SK-N-SH (cell line): ENCODE measurements at regions not wholly inside any gene's neighbourhood (a gene's known extent, or its start where the extent isn't known, plus 50 kb on each side); places are given as distances from the start of the nearest gene placed in this dataset.

Experiments used
- CTCF ChIA-PET: fragments of 300-600, 350-600 bp; formaldehyde crosslinking; extraction: SDS; loops from one replicate; lab custom pipeline; 2021; lab: Yijun Ruan, JAX
- POLR2A ChIA-PET: fragments of 350-600 bp; sonication (Branson Sonifier 250); formaldehyde crosslinking; extraction: SDS; loops from one replicate; lab custom pipeline; 2020; ENCODE audit warnings: antibody characterized with exemption, inconsistent platforms; lab: Yijun Ruan, JAX
- DNase-seq: peaks from one replicate; pipeline ENCODE4 v3.0.0; 2012
- H2AFZ ChIP-seq: fragments of 200-600 bp; sonication (generic); 2 replicates; pipeline ENCODE4 v1.8.1; 2016; ENCODE audit warnings: antibody characterized with exemption, mild to moderate bottlenecking, low read depth
- H3F3A ChIP-seq: fragments of 200-600 bp; sonication (generic); replicated peaks from 2 replicates; pipeline ENCODE3; 2016; ENCODE audit warnings: antibody characterized with exemption, mild to moderate bottlenecking; ENCODE audit not compliant: insufficient read depth
- H3K27ac ChIP-seq, 2 experiments: fragments of 200-500 bp in 1 of 2; fragments of 200-600 bp in 1 of 2; sonication (Bioruptor generic) in 1 of 2; sonication (generic), shearing (Covaris generic) in 1 of 2; 2 replicates each; pipeline versions ENCODE4 v1.5.1 to v1.6.1; 2014 to 2016; ENCODE audit warnings: low read depth in 2 of 2, inconsistent platforms in 1 of 2, low read length in 1 of 2, mild to moderate bottlenecking in 1 of 2, mixed read lengths in 1 of 2
- H3K27me3 ChIP-seq: fragments of 200-600 bp; sonication (generic), shearing (Covaris generic); 2 replicates; pipeline ENCODE4 v1.6.1; 2016; ENCODE audit warnings: mixed run types; ENCODE audit not compliant: insufficient read depth
- H3K36me3 ChIP-seq, 2 experiments: fragments of 200-500 bp in 1 of 2; fragments of 200-600 bp in 1 of 2; sonication (Bioruptor generic) in 1 of 2; sonication (generic) in 1 of 2; replicated peaks in 1 of 2; 2 replicates each; pipeline versions ENCODE3 to v1.5.1; 2014 to 2016; ENCODE audit warnings: low read length in 1 of 2, mild to moderate bottlenecking in 1 of 2; ENCODE audit not compliant: insufficient read depth in 2 of 2, control insufficient read depth in 1 of 2
- H3K4me1 ChIP-seq, 2 experiments: fragments of 200-500 bp in 1 of 2; fragments of 200-600 bp in 1 of 2; sonication (Bioruptor generic) in 1 of 2; sonication (generic), shearing (Covaris generic) in 1 of 2; 2 replicates each; pipeline versions ENCODE4 v1.5.1 to v1.6.1; 2014 to 2016; ENCODE audit warnings: low read depth in 1 of 2, low read length in 1 of 2, mixed run types in 1 of 2; ENCODE audit not compliant: insufficient read depth in 2 of 2, control insufficient read depth in 1 of 2
- H3K4me2 ChIP-seq: fragments of 200-600 bp; sonication (generic), shearing (Covaris generic); 2 replicates; pipeline ENCODE4 v1.6.1; 2017; ENCODE audit warnings: mixed run types
- H3K4me3 ChIP-seq, 2 experiments: fragments of 200-500 bp in 1 of 2; fragments of 200-600 bp in 1 of 2; sonication (Bioruptor generic) in 1 of 2; sonication (generic), shearing (Covaris generic) in 1 of 2; 2 replicates each; pipeline versions ENCODE4 v1.5.1 to v1.8.1; 2014 to 2016; ENCODE audit warnings: low read depth in 2 of 2, inconsistent platforms in 1 of 2, low read length in 1 of 2, mild to moderate bottlenecking in 1 of 2, mixed read lengths in 1 of 2, moderate library complexity in 1 of 2
- H3K79me2 ChIP-seq: fragments of 200-600 bp; sonication (generic); 2 replicates; pipeline ENCODE4 v1.8.1; 2017; ENCODE audit warnings: mild to moderate bottlenecking; ENCODE audit not compliant: insufficient read depth
- H3K9ac ChIP-seq: fragments of 200-600 bp; sonication (generic); 2 replicates; pipeline ENCODE4 v1.6.1; 2017; ENCODE audit warnings: mixed run types
- H3K9me2 ChIP-seq: fragments of 200-600 bp; sonication (generic); 2 replicates; pipeline ENCODE4 v1.6.1; 2017; ENCODE audit warnings: mixed run types
- H3K9me3 ChIP-seq: fragments of 200-600 bp; sonication (generic); 2 replicates; pipeline ENCODE4 v1.6.1; 2017; ENCODE audit warnings: mixed run types, mild to moderate bottlenecking, moderate library complexity
- H4K20me1 ChIP-seq: fragments of 200-600 bp; sonication (generic); 2 replicates; pipeline ENCODE4 v1.6.1; 2017; ENCODE audit warnings: mild to moderate bottlenecking, mixed run types; ENCODE audit not compliant: insufficient read depth
- CHD2 ChIP-seq: fragments of 150-350 bp; IDR thresholded peaks from 2 replicates; pipeline ENCODE4 v1.6.1; 2018; ENCODE audit warnings: low read length; ENCODE audit not compliant: partially characterized antibody
- ELF1 ChIP-seq: IDR thresholded peaks from 2 replicates; pipeline ENCODE4 v1.4.0; 2012
- EZH2phosphoT487 ChIP-seq: fragments of 200-600 bp; sonication (generic); IDR thresholded peaks from 2 replicates; pipeline ENCODE4 v1.6.1; 2017; ENCODE audit warnings: low read depth, mixed run types, mild to moderate bottlenecking, antibody characterized with exemption, moderate library complexity, borderline replicate concordance
- GABPA ChIP-seq: IDR thresholded peaks from 2 replicates; pipeline ENCODE4 v1.4.0; 2012; ENCODE audit warnings: low read depth, mild to moderate bottlenecking
- JUND ChIP-seq: IDR thresholded peaks from 2 replicates; pipeline ENCODE4 v1.4.0; 2012
- MEF2A ChIP-seq: IDR thresholded peaks from 2 replicates; pipeline ENCODE4 v1.4.0; 2012; ENCODE audit warnings: low read depth, borderline replicate concordance
- MXI1 ChIP-seq: IDR thresholded peaks from 2 replicates; pipeline ENCODE4 v1.6.1; 2012; ENCODE audit warnings: mild to moderate bottlenecking, low read depth, low read length, improper control_type of control experiment
- NFIC ChIP-seq: IDR thresholded peaks from 2 replicates; pipeline ENCODE4 v1.4.0; 2012; ENCODE audit warnings: borderline replicate concordance
- RAD21 ChIP-seq: IDR thresholded peaks from 2 replicates; pipeline ENCODE4 v1.6.1; 2012; ENCODE audit warnings: mild to moderate bottlenecking, low read length
- RCOR1 ChIP-seq: fragments of 150-350 bp; IDR thresholded peaks from 2 replicates; pipeline ENCODE4 v1.6.1; 2017; ENCODE audit warnings: antibody characterized with exemption, low read length
- REST ChIP-seq: IDR thresholded peaks from 2 replicates; pipeline ENCODE4 v1.6.1; 2012; ENCODE audit warnings: mild to moderate bottlenecking, low read depth, low read length, moderate library complexity
- SMC3 ChIP-seq: IDR thresholded peaks from 2 replicates; pipeline ENCODE4 v1.6.1; 2012; ENCODE audit warnings: low read depth, low read length, improper control_type of control experiment
- TCF12 ChIP-seq: IDR thresholded peaks from 2 replicates; pipeline ENCODE4 v1.4.0; 2012
- TEAD4 ChIP-seq: IDR thresholded peaks from 2 replicates; pipeline ENCODE4 v1.4.0; 2012; ENCODE audit warnings: mild to moderate bottlenecking, borderline replicate concordance; ENCODE audit not compliant: insufficient read depth
- YY1 ChIP-seq: IDR thresholded peaks from 2 replicates; pipeline ENCODE4 v1.4.0; 2012; ENCODE audit warnings: low read depth, mild to moderate bottlenecking
- ZBTB33 ChIP-seq: IDR thresholded peaks from 2 replicates; pipeline ENCODE4 v1.4.0; 2012; ENCODE audit warnings: low read depth, borderline replicate concordance
- WGBS: methylation state at CpG from one replicate; pipeline ENCODE4 v1.1.6; 2017; ENCODE audit warnings: low lambda C conversion rate; 5-methylcytosine and 5-hydroxymethylcytosine counted together
- TF ChIP-seq, protein P1 (sequence below): IDR thresholded peaks from 2 replicates; pipeline ENCODE4 v1.4.0; 2012; ENCODE audit warnings: low read depth
- TF ChIP-seq, protein P2 (sequence below): fragments of 150-350 bp; IDR thresholded peaks from 2 replicates; pipeline ENCODE4 v1.6.1; 2017; ENCODE audit warnings: antibody characterized with exemption, low read length, low read depth, borderline replicate concordance
- TF ChIP-seq, protein P3 (sequence below): fragments of 200-600 bp; sonication (generic); IDR thresholded peaks from 2 replicates; pipeline ENCODE4 v1.6.1; 2017; ENCODE audit warnings: antibody characterized with exemption, mild to moderate bottlenecking, moderate library complexity
- TF ChIP-seq, protein P4 (sequence below): IDR thresholded peaks from 2 replicates; pipeline ENCODE4; 2012

GRCh38 chr5:92467695-92468094 is 1084.6 kb upstream of the ARRDC3 start:
- no peak overlapping the region for H3K4me2 ChIP-seq
- no peak overlapping the region for H3K4me3 ChIP-seq
- no peak for DNase-seq
- H3K27me3 ChIP-seq = no peaks in the 10 kb centered on the region
- ChIA-PET POLR2A (no interaction called here), CTCF (no interaction called here)
- no peak overlapping the region for H2AFZ ChIP-seq
- WGBS = 66% methylated on average over 3 of the region's 3 CpGs
- no peaks in the 10 kb centered on the region; a peak in 1 of 4 replicates for H3K4me1 ChIP-seq
- H3K9ac ChIP-seq = no peak overlapping the region
- TF ChIP-seq ELF1 = no peak
- TF ChIP-seq, protein P1, sequence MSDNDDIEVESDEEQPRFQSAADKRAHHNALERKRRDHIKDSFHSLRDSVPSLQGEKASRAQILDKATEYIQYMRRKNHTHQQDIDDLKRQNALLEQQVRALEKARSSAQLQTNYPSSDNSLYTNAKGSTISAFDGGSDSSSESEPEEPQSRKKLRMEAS = no peak
- TF ChIP-seq TEAD4 = no peak
- TF ChIP-seq NFIC = no peak
- no peak for TF ChIP-seq CHD2
- no peak for TF ChIP-seq RCOR1
- no peaks in the 10 kb centered on the region for H3F3A ChIP-seq
- H3K9me2 ChIP-seq = no peaks in the 10 kb centered on the region
- H3K79me2 ChIP-seq = no peaks in the 10 kb centered on the region
- H3K9me3 ChIP-seq = no peaks in the 10 kb centered on the region
- no peaks in the 10 kb centered on the region for H3K36me3 ChIP-seq
- H3K27ac ChIP-seq = no peak overlapping the region
- no peaks in the 10 kb centered on the region for H4K20me1 ChIP-seq

- TF ChIP-seq TEAD4 = no peak
- TF ChIP-seq MXI1 = no peak
- no peak for TF ChIP-seq CHD2
- TF ChIP-seq MEF2A = no peak
- TF ChIP-seq, protein P2, sequence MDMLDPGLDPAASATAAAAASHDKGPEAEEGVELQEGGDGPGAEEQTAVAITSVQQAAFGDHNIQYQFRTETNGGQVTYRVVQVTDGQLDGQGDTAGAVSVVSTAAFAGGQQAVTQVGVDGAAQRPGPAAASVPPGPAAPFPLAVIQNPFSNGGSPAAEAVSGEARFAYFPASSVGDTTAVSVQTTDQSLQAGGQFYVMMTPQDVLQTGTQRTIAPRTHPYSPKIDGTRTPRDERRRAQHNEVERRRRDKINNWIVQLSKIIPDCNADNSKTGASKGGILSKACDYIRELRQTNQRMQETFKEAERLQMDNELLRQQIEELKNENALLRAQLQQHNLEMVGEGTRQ = no peak
- TF ChIP-seq EZH2phosphoT487 = no peak
- TF ChIP-seq TCF12 = no peak
- TF ChIP-seq, protein P3, sequence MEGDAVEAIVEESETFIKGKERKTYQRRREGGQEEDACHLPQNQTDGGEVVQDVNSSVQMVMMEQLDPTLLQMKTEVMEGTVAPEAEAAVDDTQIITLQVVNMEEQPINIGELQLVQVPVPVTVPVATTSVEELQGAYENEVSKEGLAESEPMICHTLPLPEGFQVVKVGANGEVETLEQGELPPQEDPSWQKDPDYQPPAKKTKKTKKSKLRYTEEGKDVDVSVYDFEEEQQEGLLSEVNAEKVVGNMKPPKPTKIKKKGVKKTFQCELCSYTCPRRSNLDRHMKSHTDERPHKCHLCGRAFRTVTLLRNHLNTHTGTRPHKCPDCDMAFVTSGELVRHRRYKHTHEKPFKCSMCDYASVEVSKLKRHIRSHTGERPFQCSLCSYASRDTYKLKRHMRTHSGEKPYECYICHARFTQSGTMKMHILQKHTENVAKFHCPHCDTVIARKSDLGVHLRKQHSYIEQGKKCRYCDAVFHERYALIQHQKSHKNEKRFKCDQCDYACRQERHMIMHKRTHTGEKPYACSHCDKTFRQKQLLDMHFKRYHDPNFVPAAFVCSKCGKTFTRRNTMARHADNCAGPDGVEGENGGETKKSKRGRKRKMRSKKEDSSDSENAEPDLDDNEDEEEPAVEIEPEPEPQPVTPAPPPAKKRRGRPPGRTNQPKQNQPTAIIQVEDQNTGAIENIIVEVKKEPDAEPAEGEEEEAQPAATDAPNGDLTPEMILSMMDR = no peak
- TF ChIP-seq YY1 = no peak
- no peak for TF ChIP-seq ZBTB33
- TF ChIP-seq RAD21 = no peak
- TF ChIP-seq SMC3 = no peak
- TF ChIP-seq GABPA = no peak
- TF ChIP-seq JUND = no peak
- no peak for TF ChIP-seq REST
- TF ChIP-seq, protein P4, sequence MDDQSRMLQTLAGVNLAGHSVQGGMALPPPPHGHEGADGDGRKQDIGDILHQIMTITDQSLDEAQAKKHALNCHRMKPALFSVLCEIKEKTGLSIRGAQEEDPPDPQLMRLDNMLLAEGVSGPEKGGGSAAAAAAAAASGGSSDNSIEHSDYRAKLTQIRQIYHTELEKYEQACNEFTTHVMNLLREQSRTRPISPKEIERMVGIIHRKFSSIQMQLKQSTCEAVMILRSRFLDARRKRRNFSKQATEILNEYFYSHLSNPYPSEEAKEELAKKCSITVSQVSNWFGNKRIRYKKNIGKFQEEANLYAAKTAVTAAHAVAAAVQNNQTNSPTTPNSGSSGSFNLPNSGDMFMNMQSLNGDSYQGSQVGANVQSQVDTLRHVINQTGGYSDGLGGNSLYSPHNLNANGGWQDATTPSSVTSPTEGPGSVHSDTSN = no peak
- Histone ChIP-seq H3K9me3 (no peaks in the 10 kb centered on the region), H3K79me2 (no peaks in the 10 kb centered on the region), H3K9me2 (no peaks in the 10 kb centered on the region), H2AFZ (no peak overlapping the region), H3K4me2 (no peak overlapping the region), H3K36me3 (no peaks in the 10 kb centered on the region), H3K9ac (no peak overlapping the region), H3K27ac (no peak overlapping the region), H4K20me1 (no peaks in the 10 kb centered on the region), H3K4me1 (no peaks in the 10 kb centered on the region), H3K27me3 (no peaks in the 10 kb centered on the region), H3F3A (no peaks in the 10 kb centered on the region), H3K4me3 (no peak overlapping the region)
- ChIA-PET POLR2A (no interaction called here), CTCF (no interaction called here)
- WGBS = 66% methylated on average over 2 of the region's 2 CpGs
- DNase-seq = no peak
These were observed 1077.4 kb upstream of the ARRDC3 start for GRCh38 chr5:92460505-92460904.
